ENCODE measurements at regions not wholly inside any gene's neighbourhood (a gene's known extent, or its start where the extent isn't known, plus 50 kb on each side); places are given as distances from the start of the nearest gene placed in this dataset.

DNA sequence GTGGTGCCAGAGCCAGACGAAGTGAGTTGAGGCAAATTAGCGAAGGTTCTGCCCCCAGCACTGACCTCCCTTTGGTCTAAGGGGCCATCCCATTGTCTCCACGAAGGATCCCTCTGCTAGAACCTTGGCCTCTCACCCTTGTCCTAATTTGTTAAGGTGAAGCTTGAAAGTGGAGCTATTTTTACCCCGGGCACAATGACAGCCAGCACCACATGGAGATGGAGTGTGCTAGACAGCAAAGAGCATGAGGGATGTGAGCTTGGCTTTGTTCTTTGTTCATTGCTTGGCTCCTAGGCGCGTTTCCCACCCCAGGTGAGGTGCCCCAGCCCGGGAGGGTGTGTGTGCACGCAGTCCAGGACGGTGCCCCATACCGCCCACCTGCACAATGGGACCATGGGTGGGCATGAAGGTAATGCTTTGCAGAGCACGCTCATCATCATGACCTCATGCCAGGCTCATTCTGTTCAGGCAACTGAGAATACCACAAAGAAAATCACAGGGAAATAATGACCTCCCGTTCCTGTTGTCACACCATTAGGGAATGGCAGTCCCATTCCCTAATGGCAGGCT, 361.0 kb upstream of the FZD8 start:
- TF ChIP-seq, protein P1, sequence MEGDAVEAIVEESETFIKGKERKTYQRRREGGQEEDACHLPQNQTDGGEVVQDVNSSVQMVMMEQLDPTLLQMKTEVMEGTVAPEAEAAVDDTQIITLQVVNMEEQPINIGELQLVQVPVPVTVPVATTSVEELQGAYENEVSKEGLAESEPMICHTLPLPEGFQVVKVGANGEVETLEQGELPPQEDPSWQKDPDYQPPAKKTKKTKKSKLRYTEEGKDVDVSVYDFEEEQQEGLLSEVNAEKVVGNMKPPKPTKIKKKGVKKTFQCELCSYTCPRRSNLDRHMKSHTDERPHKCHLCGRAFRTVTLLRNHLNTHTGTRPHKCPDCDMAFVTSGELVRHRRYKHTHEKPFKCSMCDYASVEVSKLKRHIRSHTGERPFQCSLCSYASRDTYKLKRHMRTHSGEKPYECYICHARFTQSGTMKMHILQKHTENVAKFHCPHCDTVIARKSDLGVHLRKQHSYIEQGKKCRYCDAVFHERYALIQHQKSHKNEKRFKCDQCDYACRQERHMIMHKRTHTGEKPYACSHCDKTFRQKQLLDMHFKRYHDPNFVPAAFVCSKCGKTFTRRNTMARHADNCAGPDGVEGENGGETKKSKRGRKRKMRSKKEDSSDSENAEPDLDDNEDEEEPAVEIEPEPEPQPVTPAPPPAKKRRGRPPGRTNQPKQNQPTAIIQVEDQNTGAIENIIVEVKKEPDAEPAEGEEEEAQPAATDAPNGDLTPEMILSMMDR (conservative IDR thresholded peaks at IDR 0.05 in 1 of 2, IDR thresholded peaks at IDR 0.05 in 1 of 2; ENCODE audit: low read depth in 1 of 2, low read length in 2 of 2), result no peak
- TF ChIP-seq EZH2 (IDR thresholded peaks at IDR 0.05; ENCODE audit: low read length, missing control alignments), result no peak

All from fibroblast of lung (primary cell).